ENCODE measurements at regions not wholly inside any gene's neighbourhood (a gene's known extent, or its start where the extent isn't known, plus 50 kb on each side); places are given as distances from the start of the nearest gene placed in this dataset.

- intact Hi-C loops (cut with DNase I): no loop called here
Observed at GRCh38 chr1:34376531-34376930, 199.8 kb downstream of the C1orf94 start.

DNA sequence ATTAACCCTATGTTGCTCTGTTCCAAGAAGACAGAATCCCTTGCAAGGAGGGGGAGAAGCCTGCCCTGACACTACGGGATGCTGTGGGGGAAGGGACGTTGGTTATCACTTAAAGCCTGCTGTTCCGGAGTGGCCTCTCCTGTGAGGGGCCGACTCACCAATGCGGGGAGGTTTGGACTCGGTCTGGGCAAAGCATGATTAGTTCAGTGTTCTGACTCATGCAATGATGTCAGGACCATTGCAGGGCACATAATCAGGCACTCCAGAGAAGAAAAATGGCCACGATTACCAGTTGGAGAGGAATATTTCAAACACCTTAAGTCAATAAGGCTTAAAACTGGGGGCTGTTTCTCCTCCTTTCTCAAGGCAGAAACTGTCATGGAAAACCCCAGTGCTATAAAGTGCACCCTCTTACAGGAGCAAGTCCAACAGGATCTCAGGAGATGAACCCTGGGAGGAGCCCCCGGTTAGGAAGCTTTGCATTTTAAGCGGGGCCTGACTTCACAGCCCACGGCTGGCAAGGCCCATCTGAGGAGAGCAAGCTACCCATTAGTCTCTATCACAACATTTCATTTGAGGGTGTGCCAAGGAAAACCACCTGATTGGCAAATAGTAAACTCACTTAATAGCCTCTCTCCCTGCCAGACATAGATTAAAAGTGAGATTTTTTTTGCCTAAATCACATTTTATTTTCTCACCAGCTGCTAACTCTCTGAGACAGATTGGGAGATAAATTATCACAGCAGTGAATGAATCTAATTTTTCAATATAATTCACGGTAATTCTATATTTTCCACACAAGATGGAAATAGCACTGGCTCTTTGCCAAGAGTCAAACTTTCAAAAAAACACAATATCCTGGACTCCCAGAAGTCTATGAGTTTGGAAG is 202.5 kb downstream of the C1orf94 start:
- H3K27ac ChIP-seq (replicated peaks in 1 of 4): no peak overlapping the region
- H3K4me3 ChIP-seq: no peak overlapping the region
- H3K36me3 ChIP-seq: no peaks in the 10 kb centered on the region
- TF ChIP-seq POLR2A (IDR thresholded peaks at IDR 0.05; ENCODE audit: low read depth): no peak
- no peak for TF ChIP-seq POLR2AphosphoS5 (IDR thresholded peaks at IDR 0.05)
- no peak for TF ChIP-seq CTCF (IDR thresholded peaks at IDR 0.05)
- no peak for TF ChIP-seq EP300 (IDR thresholded peaks at IDR 0.05)
- no peaks in the 10 kb centered on the region for H3K9me3 ChIP-seq
- 46% methylated on average over 11 of the region's 11 CpGs for WGBS
- peaks cover 0 to 55% (median 2%) of the 10 kb centered on the region in 4 donors for H3K27me3 ChIP-seq
- peak; percentile 57 for DNase-seq (ENCODE audit: extremely low spot score)
- no peaks in the 10 kb centered on the region for H3K4me1 ChIP-seq
- intact Hi-C loops (cut with DNase I): no loop called here

More at GRCh38 chr1:34376531-34376930, 199.8 kb downstream of the C1orf94 start:
- no peak overlapping the region for H3K27ac ChIP-seq (replicated peaks in 1 of 4)
- no peaks in the 10 kb centered on the region for H3K36me3 ChIP-seq
- H3K27me3 ChIP-seq: peaks cover 0 to 52% (median 2%) of the 10 kb centered on the region in 4 donors
- no peak for DNase-seq (ENCODE audit: extremely low spot score)
- no peak overlapping the region for H3K4me3 ChIP-seq
- 44% methylated on average over 2 of the region's 2 CpGs for whole genome bisulfite sequencing
- no peaks in the 10 kb centered on the region for H3K4me1 ChIP-seq
- no peaks in the 10 kb centered on the region for H3K9me3 ChIP-seq
- TF ChIP-seq EP300 (IDR thresholded peaks at IDR 0.05): no peak
- TF ChIP-seq CTCF (IDR thresholded peaks at IDR 0.05): no peak
- TF ChIP-seq POLR2AphosphoS5 (IDR thresholded peaks at IDR 0.05): no peak
- TF ChIP-seq POLR2A (IDR thresholded peaks at IDR 0.05; ENCODE audit: low read depth): no peak

- Histone ChIP-seq H3K27ac (replicated peaks in 1 of 4) (no peak overlapping the region), H3K4me3 (no peak overlapping the region), H3K4me1 (no peaks in the 10 kb centered on the region), H3K27me3 (peaks cover 0 to 55% (median 2%) of the 10 kb centered on the region in 4 donors), H3K36me3 (no peaks in the 10 kb centered on the region), H3K9me3 (no peaks in the 10 kb centered on the region)
- intact Hi-C loops (cut with DNase I): no loop called here
- no peak for TF ChIP-seq EP300 (IDR thresholded peaks at IDR 0.05)
- TF ChIP-seq POLR2A (IDR thresholded peaks at IDR 0.05; ENCODE audit: low read depth): no peak
- TF ChIP-seq CTCF (IDR thresholded peaks at IDR 0.05): no peak
- TF ChIP-seq POLR2AphosphoS5 (IDR thresholded peaks at IDR 0.05): no peak
- WGBS: 59% methylated on average over 4 of the region's 4 CpGs
- no peak for DNase-seq (ENCODE audit: extremely low spot score)
Observed at GRCh38 chr1:34379911-34380310, 203.2 kb downstream of the C1orf94 start.

DNA sequence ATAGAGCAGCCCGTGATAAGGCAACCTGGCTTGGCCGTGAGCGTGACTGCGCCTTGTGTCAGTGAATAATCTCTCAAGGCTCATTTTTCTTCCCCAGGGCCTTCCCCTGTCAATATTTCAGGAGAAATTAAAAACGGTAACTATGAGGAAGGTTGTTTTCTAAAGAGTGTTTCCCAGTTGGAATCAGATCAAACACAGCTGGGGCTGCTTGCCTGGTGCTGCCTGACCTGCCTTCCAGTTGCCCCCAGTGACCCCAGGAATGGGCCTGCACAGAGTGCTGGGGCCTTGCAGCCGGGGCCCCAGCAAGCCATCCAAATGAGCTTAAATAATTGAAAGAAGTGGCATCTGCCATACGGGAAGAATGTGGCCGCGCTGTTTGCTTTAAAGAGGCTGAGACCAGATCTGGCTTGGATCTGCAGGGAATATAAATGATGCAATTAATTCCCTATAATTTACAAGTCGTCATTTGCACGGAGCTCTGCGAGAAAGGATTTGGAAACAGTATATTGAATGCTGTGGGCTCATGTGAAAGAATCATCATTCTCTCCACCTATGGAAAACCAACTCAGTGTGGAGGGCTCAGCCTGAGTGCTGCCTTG is 203.9 kb downstream of the C1orf94 start:
- no peak for TF ChIP-seq POLR2A (IDR thresholded peaks at IDR 0.05; ENCODE audit: low read depth)

DNA sequence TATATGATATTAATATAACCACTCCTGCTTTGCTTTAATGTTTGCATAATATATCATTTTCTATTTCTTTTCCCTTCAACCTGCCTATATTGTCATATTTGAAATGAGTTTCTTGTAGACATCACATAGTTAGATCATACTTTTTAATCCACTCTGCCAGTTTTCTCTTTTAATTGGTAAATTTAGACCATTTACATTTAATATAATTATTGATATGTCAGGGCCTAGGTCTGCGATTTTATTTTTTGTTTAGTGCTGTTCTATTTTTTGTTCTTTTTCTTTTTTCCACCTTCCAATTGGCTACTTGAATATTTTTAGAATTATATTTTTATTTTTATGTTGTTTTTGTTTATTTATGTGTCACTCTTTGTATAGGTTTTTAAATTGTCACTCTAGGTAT is 213.3 kb downstream of the C1orf94 start:
- TF ChIP-seq POLR2AphosphoS5 (IDR thresholded peaks at IDR 0.05) (no peak), EP300 (IDR thresholded peaks at IDR 0.05) (no peak), POLR2A (IDR thresholded peaks at IDR 0.05; ENCODE audit: low read depth) (no peak), CTCF (IDR thresholded peaks at IDR 0.05) (no peak)
- Histone ChIP-seq H3K9me3 (peaks cover 0 to 19% (median 7%) of the 10 kb centered on the region in 4 donors), H3K4me3 (no peak overlapping the region), H3K4me1 (no peaks in the 10 kb centered on the region), H3K36me3 (no peaks in the 10 kb centered on the region), H3K27ac (replicated peaks in 1 of 4) (no peak overlapping the region), H3K27me3 (no peaks in the 10 kb centered on the region)
- intact Hi-C loops (cut with DNase I): no loop called here
- 83% methylated on average over 1 of the region's 1 CpG for WGBS
- DNase-seq (ENCODE audit: extremely low spot score): no peak

More for the DNA sequence above, 203.9 kb downstream of the C1orf94 start:
- H3K9me3 ChIP-seq: no peaks in the 10 kb centered on the region
- 50% methylated on average over 11 of the region's 12 CpGs for WGBS
- H3K27me3 ChIP-seq: peaks cover 0 to 55% (median 2%) of the 10 kb centered on the region in 4 donors
- peak; percentile 72 for DNase-seq (ENCODE audit: extremely low spot score)
- intact Hi-C loops (cut with DNase I): no loop called here
- H3K4me1 ChIP-seq: no peaks in the 10 kb centered on the region
- H3K36me3 ChIP-seq: no peaks in the 10 kb centered on the region
- H3K27ac ChIP-seq (replicated peaks in 1 of 4): no peak overlapping the region
- no peak overlapping the region for H3K4me3 ChIP-seq

Measured in esophagus muscularis mucosa (tissue), 4 donors.